ENCODE measurements at regions not wholly inside any gene's neighbourhood (a gene's known extent, or its start where the extent isn't known, plus 50 kb on each side); places are given as distances from the start of the nearest gene placed in this dataset.

DNA sequence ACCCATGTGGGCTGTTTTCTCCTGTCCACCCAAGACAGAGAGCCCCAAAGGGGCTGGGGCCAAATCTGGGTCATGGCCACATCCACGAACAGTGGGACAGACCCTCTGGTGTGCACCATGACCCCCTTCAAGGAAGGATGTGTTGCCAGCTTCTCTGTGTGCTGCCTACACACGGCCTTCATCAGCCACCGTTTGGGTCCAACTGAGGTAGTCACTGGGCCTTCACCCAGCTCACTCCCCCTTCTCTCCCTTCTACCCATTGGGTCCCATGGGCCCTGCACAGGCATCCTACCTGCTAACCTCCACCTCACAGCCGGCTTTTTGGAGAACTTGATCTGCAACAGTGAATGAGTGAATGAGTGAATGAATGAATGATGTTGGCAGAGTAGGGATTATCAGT is 1484.9 kb downstream of the BRD1 start:
- TF ChIP-seq, protein P1, sequence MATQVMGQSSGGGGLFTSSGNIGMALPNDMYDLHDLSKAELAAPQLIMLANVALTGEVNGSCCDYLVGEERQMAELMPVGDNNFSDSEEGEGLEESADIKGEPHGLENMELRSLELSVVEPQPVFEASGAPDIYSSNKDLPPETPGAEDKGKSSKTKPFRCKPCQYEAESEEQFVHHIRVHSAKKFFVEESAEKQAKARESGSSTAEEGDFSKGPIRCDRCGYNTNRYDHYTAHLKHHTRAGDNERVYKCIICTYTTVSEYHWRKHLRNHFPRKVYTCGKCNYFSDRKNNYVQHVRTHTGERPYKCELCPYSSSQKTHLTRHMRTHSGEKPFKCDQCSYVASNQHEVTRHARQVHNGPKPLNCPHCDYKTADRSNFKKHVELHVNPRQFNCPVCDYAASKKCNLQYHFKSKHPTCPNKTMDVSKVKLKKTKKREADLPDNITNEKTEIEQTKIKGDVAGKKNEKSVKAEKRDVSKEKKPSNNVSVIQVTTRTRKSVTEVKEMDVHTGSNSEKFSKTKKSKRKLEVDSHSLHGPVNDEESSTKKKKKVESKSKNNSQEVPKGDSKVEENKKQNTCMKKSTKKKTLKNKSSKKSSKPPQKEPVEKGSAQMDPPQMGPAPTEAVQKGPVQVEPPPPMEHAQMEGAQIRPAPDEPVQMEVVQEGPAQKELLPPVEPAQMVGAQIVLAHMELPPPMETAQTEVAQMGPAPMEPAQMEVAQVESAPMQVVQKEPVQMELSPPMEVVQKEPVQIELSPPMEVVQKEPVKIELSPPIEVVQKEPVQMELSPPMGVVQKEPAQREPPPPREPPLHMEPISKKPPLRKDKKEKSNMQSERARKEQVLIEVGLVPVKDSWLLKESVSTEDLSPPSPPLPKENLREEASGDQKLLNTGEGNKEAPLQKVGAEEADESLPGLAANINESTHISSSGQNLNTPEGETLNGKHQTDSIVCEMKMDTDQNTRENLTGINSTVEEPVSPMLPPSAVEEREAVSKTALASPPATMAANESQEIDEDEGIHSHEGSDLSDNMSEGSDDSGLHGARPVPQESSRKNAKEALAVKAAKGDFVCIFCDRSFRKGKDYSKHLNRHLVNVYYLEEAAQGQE (IDR thresholded peaks at IDR 0.05; ENCODE audit: unreplicated experiment), result no peak
- TF ChIP-seq, protein P2, sequence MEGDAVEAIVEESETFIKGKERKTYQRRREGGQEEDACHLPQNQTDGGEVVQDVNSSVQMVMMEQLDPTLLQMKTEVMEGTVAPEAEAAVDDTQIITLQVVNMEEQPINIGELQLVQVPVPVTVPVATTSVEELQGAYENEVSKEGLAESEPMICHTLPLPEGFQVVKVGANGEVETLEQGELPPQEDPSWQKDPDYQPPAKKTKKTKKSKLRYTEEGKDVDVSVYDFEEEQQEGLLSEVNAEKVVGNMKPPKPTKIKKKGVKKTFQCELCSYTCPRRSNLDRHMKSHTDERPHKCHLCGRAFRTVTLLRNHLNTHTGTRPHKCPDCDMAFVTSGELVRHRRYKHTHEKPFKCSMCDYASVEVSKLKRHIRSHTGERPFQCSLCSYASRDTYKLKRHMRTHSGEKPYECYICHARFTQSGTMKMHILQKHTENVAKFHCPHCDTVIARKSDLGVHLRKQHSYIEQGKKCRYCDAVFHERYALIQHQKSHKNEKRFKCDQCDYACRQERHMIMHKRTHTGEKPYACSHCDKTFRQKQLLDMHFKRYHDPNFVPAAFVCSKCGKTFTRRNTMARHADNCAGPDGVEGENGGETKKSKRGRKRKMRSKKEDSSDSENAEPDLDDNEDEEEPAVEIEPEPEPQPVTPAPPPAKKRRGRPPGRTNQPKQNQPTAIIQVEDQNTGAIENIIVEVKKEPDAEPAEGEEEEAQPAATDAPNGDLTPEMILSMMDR (conservative IDR thresholded peaks at IDR 0.05; ENCODE audit: low read depth in 2 of 2), result no peak
- no peak for TF ChIP-seq ETS1 (IDR thresholded peaks at IDR 0.05)
- no peak for TF ChIP-seq POLR2AphosphoS5 (IDR thresholded peaks at IDR 0.05; ENCODE audit: low read depth)
- no peak for TF ChIP-seq NANOG (IDR thresholded peaks at IDR 0.05; ENCODE audit: borderline replicate concordance)
- no peak for TF ChIP-seq CREB1 (CRISPR knock-in tag; IDR thresholded peaks at IDR 0.05; ENCODE audit: low read depth)
- TF ChIP-seq EZH2phosphoT487 (IDR thresholded peaks at IDR 0.05; ENCODE audit: unreplicated experiment), result no peak
- TF ChIP-seq EZH2 (IDR thresholded peaks at IDR 0.05; ENCODE audit: low read depth, unreplicated experiment), result no peak
- no peak for TF ChIP-seq JUNB (IDR thresholded peaks at IDR 0.05; ENCODE audit: unreplicated experiment)

Data from GM23338 (cell line).